ENCODE measurements at regions not wholly inside any gene's neighbourhood (a gene's known extent, or its start where the extent isn't known, plus 50 kb on each side); places are given as distances from the start of the nearest gene placed in this dataset.

- intact Hi-C loops (cut with DNase I; ENCODE audit: low total_unique reads) = no loop called here
- TF ChIP-seq CTCF (IDR thresholded peaks at IDR 0.05) (no peak), POLR2AphosphoS5 (IDR thresholded peaks at IDR 0.05) (no peak), POLR2A (IDR thresholded peaks at IDR 0.05) (no peak)
- H3K9me3 ChIP-seq = no peaks in the 10 kb centered on the region
- H3K36me3 ChIP-seq = no peaks in the 10 kb centered on the region
- H3K27ac ChIP-seq = no peak overlapping the region
- H3K4me1 ChIP-seq = no peaks in the 10 kb centered on the region
- H3K4me3 ChIP-seq = no peak overlapping the region
- no peak for DNase-seq (ENCODE audit: low spot score in 2 of 2)
- no peaks in the 10 kb centered on the region for H3K27me3 ChIP-seq
These were observed 280.2 kb upstream of the GALNTL6 start for GRCh38 chr4:171532968-171533367.

GRCh38 chr4:171524903-171525302 lies 288.3 kb upstream of the GALNTL6 start:
- H3K4me3 ChIP-seq = no peak overlapping the region
- H3K36me3 ChIP-seq = no peaks in the 10 kb centered on the region
- no peaks in the 10 kb centered on the region for H3K4me1 ChIP-seq
- H3K27me3 ChIP-seq = no peaks in the 10 kb centered on the region
- TF ChIP-seq CTCF (IDR thresholded peaks at IDR 0.05) = no peak
- no peak for TF ChIP-seq POLR2A (IDR thresholded peaks at IDR 0.05)
- no peak for TF ChIP-seq POLR2AphosphoS5 (IDR thresholded peaks at IDR 0.05)
- intact Hi-C loops (cut with DNase I; ENCODE audit: low total_unique reads) = no loop called here
- H3K27ac ChIP-seq = no peak overlapping the region
- DNase-seq (ENCODE audit: low spot score in 2 of 2) = no peak
- no peaks in the 10 kb centered on the region for H3K9me3 ChIP-seq

GRCh38 chr4:171521726-171522125 lies 291.5 kb upstream of the GALNTL6 start:
- Histone ChIP-seq H3K36me3 (no peaks in the 10 kb centered on the region), H3K27me3 (no peaks in the 10 kb centered on the region), H3K4me3 (no peak overlapping the region), H3K9me3 (no peaks in the 10 kb centered on the region), H3K27ac (no peak overlapping the region), H3K4me1 (no peaks in the 10 kb centered on the region)
- intact Hi-C loops (cut with DNase I; ENCODE audit: low total_unique reads) = no loop called here
- DNase-seq (ENCODE audit: low spot score in 2 of 2) = no peak
- TF ChIP-seq CTCF (IDR thresholded peaks at IDR 0.05) (no peak), POLR2AphosphoS5 (IDR thresholded peaks at IDR 0.05) (no peak)

- Histone ChIP-seq H3K9me3 (no peaks in the 10 kb centered on the region), H3K4me3 (no peak overlapping the region), H3K36me3 (no peaks in the 10 kb centered on the region), H3K27me3 (no peaks in the 10 kb centered on the region), H3K27ac (no peak overlapping the region), H3K4me1 (no peaks in the 10 kb centered on the region)
- DNase-seq (ENCODE audit: low spot score in 2 of 2) = no peak
- TF ChIP-seq POLR2AphosphoS5 (IDR thresholded peaks at IDR 0.05) (no peak), POLR2A (IDR thresholded peaks at IDR 0.05) (no peak), CTCF (IDR thresholded peaks at IDR 0.05) (no peak)
- intact Hi-C loops (cut with DNase I; ENCODE audit: low total_unique reads) = no loop called here
These were observed 293.7 kb upstream of the GALNTL6 start for GRCh38 chr4:171519457-171519856.

- no peaks in the 10 kb centered on the region for H3K27me3 ChIP-seq
- intact Hi-C loops (cut with DNase I; ENCODE audit: low total_unique reads) = no loop called here
- H3K4me1 ChIP-seq = no peaks in the 10 kb centered on the region
These were observed 295.3 kb upstream of the GALNTL6 start for GRCh38 chr4:171517883-171518282.

More at GRCh38 chr4:171517883-171518282, 295.3 kb upstream of the GALNTL6 start:
- TF ChIP-seq POLR2AphosphoS5 (IDR thresholded peaks at IDR 0.05) (no peak), POLR2A (IDR thresholded peaks at IDR 0.05) (no peak), CTCF (IDR thresholded peaks at IDR 0.05) (no peak)
- H3K27ac ChIP-seq = no peak overlapping the region
- no peaks in the 10 kb centered on the region for H3K9me3 ChIP-seq
- no peaks in the 10 kb centered on the region for H3K36me3 ChIP-seq
- no peak for DNase-seq (ENCODE audit: low spot score in 2 of 2)
- H3K4me3 ChIP-seq = no peak overlapping the region

Data from breast epithelium (tissue), 4 donors.